ENCODE measurements at regions not wholly inside any gene's neighbourhood (a gene's known extent, or its start where the extent isn't known, plus 50 kb on each side); places are given as distances from the start of the nearest gene placed in this dataset.

GRCh38 chr12:59934486-59934885, 338.7 kb downstream of the SLC16A7 start:
- DNase-seq, result no peak

DNA sequence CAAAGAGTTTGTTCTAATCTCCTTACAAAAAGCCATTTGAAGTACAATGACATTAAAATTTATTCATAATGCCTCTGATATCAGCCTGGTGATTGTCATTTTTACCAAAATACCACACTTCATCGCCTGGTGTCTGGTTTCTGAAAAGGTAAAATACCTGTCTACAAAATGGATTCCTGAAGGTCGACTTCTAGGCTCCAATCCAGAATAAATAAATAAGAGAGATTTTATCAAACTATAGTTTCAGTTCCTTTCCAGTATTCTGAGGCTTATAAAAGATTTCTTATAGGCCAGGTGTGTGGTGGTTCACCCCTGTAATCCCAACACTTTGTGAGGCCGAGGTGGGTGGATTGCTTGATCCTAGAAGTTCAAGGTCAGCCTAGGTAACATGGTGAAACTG, 340.7 kb downstream of the SLC16A7 start:
- DNase-seq, result no peak

- DNase-seq, result no peak
Observed at GRCh38 chr12:59937148-59937547, 341.3 kb downstream of the SLC16A7 start.

DNA sequence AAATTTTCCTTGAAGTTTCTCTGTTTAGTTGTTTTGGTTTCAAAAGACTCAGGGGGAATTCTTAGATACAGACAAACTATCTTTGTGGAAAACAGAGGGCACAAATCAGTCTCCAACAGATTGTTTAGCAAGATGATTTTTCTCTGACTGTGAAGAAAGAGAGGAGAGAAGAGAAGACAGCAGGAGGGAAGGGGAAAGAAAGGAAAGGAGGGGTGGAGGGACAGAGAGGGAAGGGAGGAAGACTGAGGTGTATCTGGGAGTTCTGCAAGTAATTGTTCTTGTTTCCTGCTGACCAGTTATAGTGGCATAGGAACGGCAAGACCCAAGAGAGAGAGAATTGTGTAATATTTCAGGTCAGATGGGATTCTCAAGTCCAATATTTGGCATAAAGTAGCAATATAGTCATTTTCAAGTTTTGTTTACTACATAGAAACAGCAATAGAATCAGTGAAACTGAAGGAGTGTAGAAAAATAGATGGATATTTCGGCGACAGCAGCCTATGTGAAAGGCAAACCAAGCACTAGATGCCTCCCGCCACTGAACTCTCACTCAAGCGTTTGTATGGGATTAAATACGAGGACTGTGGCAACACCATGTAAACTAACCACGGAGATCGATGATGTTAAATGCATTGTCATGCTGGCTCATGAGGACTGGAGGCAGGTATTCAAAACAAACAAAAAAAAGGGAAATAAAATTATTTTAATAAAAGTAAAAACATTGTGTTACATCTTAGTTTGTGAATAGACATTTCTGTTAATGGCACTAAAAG, 342.5 kb downstream of the SLC16A7 start:
- no peak for DNase-seq

GRCh38 chr12:59940631-59941342, 345.0 kb downstream of the SLC16A7 start:
- no peak for DNase-seq

- DNase-seq, result no peak
Observed at GRCh38 chr12:59941461-59941860, 345.6 kb downstream of the SLC16A7 start.

- DNase-seq, result no peak
Observed at GRCh38 chr12:59944177-59944576, 348.3 kb downstream of the SLC16A7 start.

DNA sequence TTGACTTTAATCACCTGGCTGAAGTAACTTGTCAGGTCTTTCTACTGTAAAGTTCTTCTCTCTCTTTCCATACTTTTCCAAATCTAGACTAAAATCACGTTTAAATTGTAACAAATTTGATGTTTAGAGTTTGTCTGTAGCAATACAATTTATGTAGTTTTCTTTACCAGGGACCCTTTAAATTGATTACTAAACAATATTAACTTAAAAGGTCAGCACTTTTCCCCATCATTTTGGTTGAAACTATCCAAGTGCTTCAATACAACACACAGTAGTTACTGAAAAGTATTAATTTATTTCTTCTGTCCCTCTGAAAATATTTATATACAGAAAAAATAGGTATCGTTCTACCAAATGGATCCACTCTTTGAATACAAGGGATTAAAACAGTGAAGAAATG, 350.8 kb downstream of the SLC16A7 start:
- no peak for DNase-seq

DNA sequence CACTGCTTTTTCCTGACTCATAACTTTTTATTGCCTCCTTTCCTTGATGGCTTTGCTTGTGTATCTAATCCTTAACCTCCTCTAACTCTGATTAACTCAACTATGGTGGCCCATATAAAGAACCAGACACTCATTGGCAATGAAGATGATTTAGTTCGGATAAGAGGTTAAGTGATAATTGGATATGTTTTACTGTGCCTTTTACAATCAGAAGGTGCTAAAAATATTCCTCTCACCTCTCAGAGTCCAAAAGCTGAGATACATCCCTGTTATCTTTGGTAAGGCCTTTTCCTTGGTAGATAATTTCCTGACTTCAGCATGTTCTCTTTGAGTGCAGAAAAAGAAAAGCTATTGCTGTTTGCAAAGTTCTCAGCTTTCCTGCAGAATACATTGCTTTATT, 367.7 kb downstream of the SLC16A7 start:
- DNase-seq, result no peak

DNA sequence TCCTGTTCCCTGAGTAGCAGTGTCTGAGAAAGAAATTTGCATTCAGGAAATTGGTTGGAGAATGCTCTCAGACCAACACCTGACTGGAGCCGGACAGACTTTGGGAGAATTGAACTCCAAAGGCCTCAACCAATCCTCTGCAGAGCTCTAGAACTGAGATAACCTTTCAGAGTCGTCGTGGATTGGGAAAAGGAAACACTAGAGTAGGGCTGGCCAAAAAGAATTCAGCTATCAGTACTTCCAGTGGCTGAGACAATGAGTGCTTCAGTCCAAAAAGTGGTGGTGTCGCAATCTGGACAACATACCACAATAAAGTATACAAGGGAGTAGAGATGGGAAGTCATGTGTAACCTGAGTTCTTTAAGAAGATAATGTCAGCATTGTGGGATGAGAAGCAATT, 377.1 kb downstream of the SLC16A7 start:
- no peak for DNase-seq

GRCh38 chr12:59973515-59973914, 377.7 kb downstream of the SLC16A7 start:
- DNase-seq, result no peak

DNA sequence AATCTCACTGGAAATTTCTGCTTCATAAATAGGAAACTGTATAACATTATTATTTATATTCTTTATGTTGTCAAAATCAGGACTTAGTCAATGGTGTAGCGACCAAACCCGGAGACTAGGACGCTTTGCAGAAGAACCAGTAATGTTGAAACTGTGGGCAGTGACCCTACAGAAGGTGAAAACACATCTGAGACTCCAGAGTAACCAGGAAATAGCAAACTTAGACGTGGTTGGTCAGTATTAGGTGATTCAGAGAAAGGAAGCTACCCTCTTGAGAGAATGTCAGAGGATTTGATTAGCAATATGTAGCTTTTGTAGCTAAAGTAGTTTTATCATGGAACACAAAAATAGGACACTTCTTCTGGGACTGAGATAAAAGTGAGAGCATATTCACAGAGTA, 381.9 kb downstream of the SLC16A7 start:
- DNase-seq, result no peak

DNA sequence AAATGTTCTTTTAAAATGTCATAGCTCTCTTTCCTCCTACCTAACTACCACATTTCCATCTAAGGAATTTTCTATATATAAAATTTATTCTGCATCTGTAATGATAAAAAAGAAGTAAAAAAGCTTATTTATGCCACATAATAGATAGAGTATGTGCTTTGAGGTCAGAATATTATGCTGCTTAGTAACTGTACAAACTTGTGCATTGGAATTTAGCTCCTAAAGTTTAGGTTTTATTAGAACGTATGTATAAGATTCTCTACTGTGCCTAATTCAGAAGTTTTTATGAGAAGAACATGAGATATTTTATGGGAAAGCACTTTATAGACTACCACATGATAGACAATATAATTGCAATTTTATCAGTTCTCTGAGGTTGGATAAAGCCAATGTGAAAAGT, 384.6 kb downstream of the SLC16A7 start:
- no peak for DNase-seq

- DNase-seq, result no peak
Observed at GRCh38 chr12:59999291-59999690, 403.5 kb downstream of the SLC16A7 start.

- DNase-seq, result no peak
Observed at GRCh38 chr12:60010486-60010885, 414.7 kb downstream of the SLC16A7 start.

GRCh38 chr12:60012659-60013058, 416.8 kb downstream of the SLC16A7 start:
- no peak for DNase-seq

- no peak for DNase-seq
Observed at GRCh38 chr12:60014436-60014835, 418.6 kb downstream of the SLC16A7 start.

DNA sequence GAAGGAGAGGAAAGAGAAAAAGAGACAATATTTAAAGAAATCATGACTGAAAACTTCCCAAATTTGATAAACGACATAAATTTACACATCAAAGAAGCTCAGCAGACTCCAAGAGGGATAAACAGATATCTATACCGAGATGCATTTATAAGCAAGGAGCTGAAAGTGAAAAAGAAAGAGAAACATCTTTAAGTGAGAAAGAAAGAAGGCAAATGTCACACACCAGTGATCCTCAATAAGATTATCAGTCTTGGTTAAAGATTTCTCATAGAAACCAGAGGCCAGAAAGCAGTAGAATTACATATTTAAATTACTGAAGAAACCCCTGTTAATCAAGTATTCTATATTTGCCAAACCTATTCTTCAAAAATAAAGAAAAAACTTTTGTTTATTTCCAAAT, 424.2 kb downstream of the SLC16A7 start:
- no peak for DNase-seq

DNA sequence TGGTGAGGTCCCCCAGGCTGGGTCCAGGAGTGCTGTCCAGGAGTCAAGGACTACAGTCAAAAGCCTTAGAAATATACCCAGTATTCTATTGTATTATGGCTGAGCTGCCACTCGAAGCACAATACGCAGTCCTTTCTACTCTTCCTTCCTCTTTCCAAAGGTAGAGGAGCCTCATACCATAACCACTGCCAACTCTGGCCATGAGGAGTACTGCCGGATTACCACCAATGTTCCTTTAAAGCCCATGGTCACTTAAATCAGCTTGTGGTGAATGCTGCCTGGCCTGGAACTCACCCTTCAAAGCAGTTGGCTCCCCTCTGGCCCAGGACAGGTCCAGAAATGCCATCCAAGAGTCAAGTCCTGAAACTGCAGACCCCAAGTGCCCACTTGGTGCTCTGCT, 425.4 kb downstream of the SLC16A7 start:
- DNase-seq, result no peak

GRCh38 chr12:60027266-60027665, 431.4 kb downstream of the SLC16A7 start:
- DNase-seq, result no peak

- no peak for DNase-seq
Observed at GRCh38 chr12:60034147-60034546, 438.3 kb downstream of the SLC16A7 start.

DNA sequence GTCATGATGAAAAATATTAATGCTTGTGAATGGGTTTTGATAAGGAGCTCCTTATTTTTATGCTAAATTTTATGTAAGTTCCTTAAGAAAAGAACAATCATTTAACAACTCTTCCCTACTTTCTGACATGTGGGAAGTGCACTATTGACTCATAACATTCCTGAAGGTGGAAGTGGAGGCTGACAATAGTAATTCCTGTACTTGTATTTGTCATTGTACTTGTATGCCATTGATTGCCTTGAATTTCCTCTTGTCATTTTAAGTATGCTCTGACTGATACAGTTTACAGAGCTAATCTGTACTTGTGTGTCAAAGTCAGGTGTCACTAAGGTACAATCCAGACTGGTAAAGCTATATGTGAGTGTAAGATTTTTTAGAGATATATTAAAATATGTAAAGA, 440.0 kb downstream of the SLC16A7 start:
- DNase-seq, result no peak

DNA sequence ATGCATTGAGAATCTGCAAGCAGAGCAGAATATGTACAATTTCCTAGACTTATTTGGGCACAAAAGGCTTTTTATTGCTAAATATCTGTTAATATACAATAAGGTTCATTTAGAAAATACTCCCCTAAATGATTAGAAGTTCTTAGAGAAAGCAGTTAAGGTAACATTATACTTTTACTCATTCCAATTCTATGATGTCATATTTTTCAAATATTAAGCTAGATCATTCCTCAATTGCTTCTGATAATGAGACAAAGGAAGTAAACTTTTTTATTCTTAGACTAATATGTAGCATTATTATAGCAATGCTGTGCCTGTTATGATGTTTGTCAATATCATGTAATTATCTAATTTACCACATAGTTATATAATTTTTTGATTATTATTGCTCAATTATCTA, 447.0 kb downstream of the SLC16A7 start:
- no peak for DNase-seq

DNA sequence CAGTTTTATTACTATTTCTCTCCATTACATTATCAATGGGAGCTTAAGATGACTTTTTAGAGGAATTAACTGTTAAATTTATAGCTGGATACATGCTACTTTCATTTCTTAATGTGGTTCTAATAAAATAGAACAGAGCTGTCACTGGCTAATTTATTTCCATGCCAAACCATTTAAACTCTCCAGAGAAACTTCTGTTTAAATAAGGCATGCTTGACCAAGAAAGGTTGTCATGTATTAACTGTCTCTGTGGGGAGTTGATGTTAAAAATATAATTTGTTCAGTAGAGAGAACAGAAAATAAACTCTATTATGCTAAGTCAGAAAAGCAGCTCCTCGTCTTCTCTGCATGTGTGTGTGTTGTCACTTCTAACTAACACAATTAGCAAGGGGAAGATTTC, 447.4 kb downstream of the SLC16A7 start:
- DNase-seq, result no peak

- DNase-seq, result no peak
Observed at GRCh38 chr12:60052483-60052882, 456.7 kb downstream of the SLC16A7 start.

Data from NCI-H1436 treated with DMSO at 0.1 percent for 48 hours (cell line).